ENCODE measurements at regions not wholly inside any gene's neighbourhood (a gene's known extent, or its start where the extent isn't known, plus 50 kb on each side); places are given as distances from the start of the nearest gene placed in this dataset.

DNA sequence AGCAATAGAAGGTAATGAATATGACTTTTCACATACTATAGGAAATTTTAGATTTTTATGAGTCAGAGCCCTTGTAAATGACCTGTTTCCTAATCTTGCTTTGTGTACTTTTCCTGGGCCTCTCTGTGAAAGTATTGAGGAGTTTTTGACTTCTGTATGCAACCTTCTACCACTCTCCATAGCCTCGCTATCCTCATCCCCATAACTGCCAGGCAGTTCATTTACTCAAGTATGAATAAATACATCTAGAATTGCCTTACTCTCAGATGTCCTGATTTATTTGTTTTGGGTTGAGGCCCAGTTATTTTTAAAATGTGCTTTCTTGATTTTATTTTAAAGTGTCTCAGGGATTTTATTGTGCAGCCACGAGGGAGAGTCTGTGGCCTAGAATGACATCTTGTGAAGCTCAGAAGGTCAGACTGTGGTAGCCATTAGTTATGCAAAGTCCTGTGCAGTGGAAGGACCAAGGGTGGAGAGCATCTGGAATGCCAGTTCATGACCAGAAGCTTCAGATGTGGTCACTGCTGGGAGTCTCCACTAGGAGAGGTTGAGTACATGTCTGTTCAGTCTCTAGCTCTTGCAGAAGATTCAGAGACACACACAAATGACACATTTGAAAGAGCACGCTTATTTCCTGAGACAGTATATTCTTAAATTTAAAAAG lies 346.2 kb upstream of the IMPG1 start:
- DNase-seq (ENCODE audit: low read depth) = no peak

DNA sequence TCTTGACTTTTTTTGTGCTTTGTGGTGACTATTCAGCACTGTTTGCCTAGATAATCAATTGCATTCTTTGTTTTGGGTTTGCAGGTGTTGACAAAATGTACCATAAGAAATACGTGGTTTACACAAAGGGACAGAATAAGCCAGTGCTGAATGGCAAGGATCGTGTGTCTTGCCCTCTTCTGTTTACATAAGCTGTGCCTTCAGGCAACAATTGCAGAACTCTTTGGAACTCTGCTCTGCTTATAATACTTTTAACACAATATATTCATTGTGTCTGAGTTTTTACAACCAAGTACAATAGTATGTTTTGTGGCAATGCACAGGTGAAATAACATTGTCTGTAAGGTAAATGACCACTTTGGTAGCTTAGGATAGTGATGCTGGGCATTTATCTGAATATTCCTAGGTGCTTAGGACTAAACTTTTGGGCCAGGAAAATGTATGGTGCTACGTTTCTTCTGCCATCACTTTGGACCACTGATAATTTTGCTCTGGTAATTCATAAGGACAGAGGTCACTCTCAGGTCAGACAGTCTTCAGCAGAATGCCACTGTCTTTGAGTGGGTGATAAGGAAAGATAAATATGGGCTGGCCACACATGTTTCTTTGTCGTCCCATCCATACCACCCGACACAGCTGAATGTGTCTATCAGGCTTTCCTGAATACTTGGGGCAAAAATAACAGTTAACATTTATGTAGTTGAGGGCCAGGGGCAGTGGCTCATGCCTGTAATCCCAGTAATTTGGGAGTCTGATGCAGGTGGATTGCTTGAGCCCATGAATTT lies 344.6 kb upstream of the IMPG1 start:
- no peak for DNase-seq (ENCODE audit: low read depth)

- no peak for DNase-seq (ENCODE audit: low read depth)
These were observed 330.6 kb upstream of the IMPG1 start for GRCh38 chr6:76403064-76403463.

- no peak for DNase-seq (ENCODE audit: low read depth)
These were observed 325.5 kb upstream of the IMPG1 start for GRCh38 chr6:76397966-76398365.

DNA sequence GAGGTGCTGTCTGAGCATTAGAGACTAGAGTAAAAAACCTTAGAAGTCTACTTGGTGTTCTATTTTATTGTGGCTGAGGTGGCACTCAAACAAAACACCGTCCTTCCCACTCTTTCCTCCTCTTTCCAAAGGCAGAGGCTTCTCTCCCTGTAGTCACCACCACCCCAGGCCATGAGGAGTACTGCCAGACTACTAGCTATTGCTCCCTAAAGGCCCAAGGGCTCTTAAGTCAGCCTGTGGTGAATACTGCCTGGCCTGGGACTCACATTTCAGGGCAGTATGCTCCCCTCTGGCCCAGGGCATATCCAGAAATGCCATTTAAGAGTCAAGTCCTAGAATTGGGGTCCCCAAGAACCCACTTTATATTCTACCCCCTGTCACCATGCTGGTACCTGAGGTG lies 309.7 kb upstream of the IMPG1 start:
- DNase-seq (ENCODE audit: low read depth) = no peak

DNA sequence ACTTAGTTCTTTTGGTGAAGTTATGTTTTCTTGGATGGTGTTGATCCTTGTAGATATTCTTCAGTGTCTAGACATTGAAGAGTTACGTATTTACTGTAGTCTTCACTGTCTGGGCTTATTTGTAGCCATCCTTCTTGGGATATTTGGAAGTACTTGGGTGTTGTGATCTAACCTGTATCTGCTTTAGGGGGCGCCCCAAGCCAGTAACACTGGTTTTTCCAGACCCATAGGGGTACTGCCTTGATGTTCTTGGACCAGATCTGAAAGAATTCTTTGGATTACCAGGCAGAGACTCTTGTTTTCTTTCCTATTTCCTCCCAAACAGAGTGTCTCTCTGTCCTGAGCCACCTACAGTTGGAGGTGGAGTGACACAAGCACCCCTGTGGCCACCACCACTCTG lies 309.1 kb upstream of the IMPG1 start:
- DNase-seq (ENCODE audit: low read depth) = no peak

DNA sequence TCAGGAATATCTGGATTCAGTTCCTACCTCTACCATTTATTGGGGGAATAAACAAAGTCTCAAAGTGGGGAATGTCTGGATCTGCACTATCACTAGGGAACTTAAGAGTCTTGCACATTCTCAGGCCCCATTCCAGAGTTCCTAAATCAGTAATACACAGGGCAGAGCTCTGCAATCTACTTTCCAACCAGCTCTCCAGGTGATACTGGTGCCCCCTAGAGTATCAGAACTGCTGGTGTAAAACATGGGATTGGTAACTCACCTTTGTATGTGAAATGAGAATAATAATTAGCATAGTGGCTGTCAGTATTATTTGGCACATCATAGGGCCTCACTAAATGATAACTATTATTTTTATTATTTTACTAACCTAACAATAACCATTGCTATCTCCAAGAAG lies 278.8 kb upstream of the IMPG1 start:
- no peak for DNase-seq (ENCODE audit: low read depth)

DNA sequence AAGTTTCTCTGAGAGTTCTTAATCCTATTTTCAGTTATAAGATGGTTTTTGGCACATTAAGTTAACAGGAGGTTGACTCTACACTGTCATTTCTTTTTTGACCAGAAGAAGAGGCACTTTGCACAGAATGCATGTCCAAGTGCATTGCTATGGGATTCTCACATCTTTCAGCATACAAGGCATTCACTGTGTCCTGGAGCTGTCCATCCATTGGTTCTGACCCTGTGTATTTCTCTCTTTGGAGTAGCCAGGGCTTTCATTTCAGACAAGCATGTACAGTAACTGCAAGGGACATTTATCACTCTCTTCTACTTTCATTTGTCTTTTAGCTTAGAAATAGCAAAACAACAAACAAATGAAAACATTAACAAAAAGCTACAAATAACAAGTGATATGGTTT lies 275.1 kb upstream of the IMPG1 start:
- no peak for DNase-seq (ENCODE audit: low read depth)

DNA sequence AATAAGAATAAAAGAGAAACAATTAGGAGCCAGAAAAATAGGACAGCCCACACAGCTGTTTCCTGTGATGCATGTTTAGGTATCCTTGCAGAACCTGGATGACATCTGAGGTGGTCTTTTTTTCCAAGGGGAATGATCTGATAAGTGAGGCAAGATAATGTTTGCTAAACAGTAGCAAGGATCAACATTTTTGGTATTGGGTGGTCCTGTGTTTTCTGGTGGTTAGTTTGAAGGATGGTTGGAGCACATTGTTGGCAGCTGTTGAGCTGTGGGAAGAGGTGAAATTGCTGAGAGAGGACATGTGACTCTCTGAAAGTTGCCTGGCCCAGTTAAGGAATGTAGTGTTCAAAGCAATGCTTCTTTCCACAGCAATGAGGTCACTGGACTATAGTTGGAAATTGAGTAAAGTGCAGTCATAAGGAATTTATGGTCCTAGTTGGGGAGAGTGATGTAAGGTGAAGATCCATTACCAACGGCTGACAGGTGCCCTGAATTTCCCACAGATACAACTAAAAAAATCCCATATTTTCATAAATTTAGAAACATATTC lies 270.2 kb upstream of the IMPG1 start:
- DNase-seq (ENCODE audit: low read depth) = no peak

DNA sequence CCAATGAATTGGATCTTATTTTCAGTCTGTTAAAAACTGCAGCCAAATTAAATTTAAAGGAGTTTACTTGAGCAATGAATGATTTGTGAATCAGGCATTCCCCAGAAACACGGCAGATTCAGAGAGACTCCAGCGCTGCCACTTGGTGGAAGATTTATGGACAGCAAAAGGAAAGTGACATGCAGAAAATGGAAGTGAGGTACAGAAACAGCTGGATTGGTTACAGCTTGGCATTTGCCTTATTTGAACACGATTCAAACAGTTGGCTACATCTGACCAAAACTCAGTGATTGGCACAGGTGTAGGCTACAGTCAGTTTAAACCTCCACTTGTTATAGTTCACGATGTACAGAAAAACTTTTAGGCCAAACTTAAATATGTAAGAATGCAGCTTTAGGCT lies 257.6 kb upstream of the IMPG1 start:
- DNase-seq (ENCODE audit: low read depth) = no peak

DNA sequence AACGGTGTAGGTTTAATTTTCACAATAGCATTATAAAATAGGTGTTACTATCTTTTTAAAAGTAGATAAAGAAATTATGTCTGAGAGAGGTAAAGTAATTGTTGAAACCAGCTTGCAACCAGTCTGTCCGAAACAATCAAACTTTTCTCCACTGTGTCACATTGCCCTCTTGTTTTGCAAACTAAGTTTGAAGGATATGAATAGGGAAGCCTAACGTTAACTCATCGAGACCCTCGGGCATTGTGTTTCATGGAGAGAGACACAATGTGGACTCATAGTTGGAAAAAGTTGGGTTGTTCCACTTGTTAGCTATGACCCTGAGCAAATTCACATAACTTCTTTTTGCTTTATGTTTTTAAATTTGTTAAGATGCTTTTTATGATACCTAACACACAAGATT lies 254.4 kb upstream of the IMPG1 start:
- DNase-seq (ENCODE audit: low read depth) = no peak
